K562 (cell line): ENCODE measurements at regions not wholly inside any gene's neighbourhood (a gene's known extent, or its start where the extent isn't known, plus 50 kb on each side); places are given as distances from the start of the nearest gene placed in this dataset.

ENCODE experiments used
- ATAC-seq: fragments of 200-7000 bp; cut with Tn5 transposase; 3 replicates; pipeline ENCODE4 v1.9.1; 2020; ENCODE audit warnings: moderate library complexity
- BruUV-seq: library from RNA; stranded (reverse); fragments of 400-500 nt; replicated peaks from 2 replicates; lab custom pipeline; 2021; lab: Mats Ljungman, UMichigan
- CTCF ChIA-PET: fragments of 300-600 bp; formaldehyde crosslinking; extraction: SDS; loops from one replicate; lab custom pipeline; 2021; ENCODE audit warnings: low intra/inter-chr PET ratio; lab: Yijun Ruan, JAX
- POLR2A ChIA-PET: fragments of 300-600, 350-650 bp; sonication (Branson Sonifier 250); formaldehyde crosslinking; extraction: SDS; loops from one replicate; lab custom pipeline; 2021; ENCODE audit warnings: antibody characterized with exemption, inconsistent platforms; lab: Yijun Ruan, JAX
- DNase-seq, 4 experiments: peaks; one replicate each; pipeline versions ENCODE4 v3.0.0 to v3.0.0-alpha.2; 2011 to 2018; ENCODE audit warnings: low spot score in 3 of 4, mixed read lengths in 3 of 4; ENCODE audit errors: extremely low read depth in 1 of 4
- FAIRE-seq: peaks from 2 replicates; lab custom pipeline; 2011; peaks lifted over from hg19 to GRCh38; lab: Jason Lieb, UNC
- H2AFZ ChIP-seq: 2 replicates; pipeline ENCODE4 v1.6.0; 2011; ENCODE audit warnings: low read depth, low read length, control low read depth, inconsistent platforms
- H3K27ac ChIP-seq: fragments of 200-600 bp; 3 replicates; pipeline ENCODE4 v1.8.0; 2011; ENCODE audit warnings: low read depth, mild to moderate bottlenecking, control low read depth, inconsistent platforms, low read length, moderate library complexity, mixed read lengths; ENCODE audit errors: extremely low read depth
- H3K27me3 ChIP-seq, 2 experiments: fragments of 300-600 bp in 1 of 2; 2 replicates in 1 of 2; 3 replicates in 1 of 2; pipeline versions ENCODE4 v1.6.0 to v1.8.0; 2011; ENCODE audit warnings: inconsistent platforms in 2 of 2, low read length in 2 of 2, mild to moderate bottlenecking in 1 of 2, mixed read lengths in 1 of 2, moderate library complexity in 1 of 2; ENCODE audit not compliant: control insufficient read depth in 2 of 2, insufficient read depth in 2 of 2
- H3K36me3 ChIP-seq: fragments of 300-600 bp; 3 replicates; pipeline ENCODE4 v1.8.0; 2011; ENCODE audit warnings: mild to moderate bottlenecking, low read length, inconsistent platforms; ENCODE audit not compliant: control insufficient read depth, insufficient read depth
- H3K4me1 ChIP-seq, 2 experiments: fragments of 200-600 bp in 1 of 2; replicated peaks in 1 of 2; 2 replicates in 1 of 2; 3 replicates in 1 of 2; pipeline versions ENCODE4 v1.5.1 to v1.8.0; 2011; ENCODE audit warnings: inconsistent platforms in 2 of 2, low read length in 2 of 2, mild to moderate bottlenecking in 1 of 2, mixed read lengths in 1 of 2, moderate library complexity in 1 of 2; ENCODE audit not compliant: control insufficient read depth in 2 of 2, insufficient read depth in 2 of 2
- H3K4me2 ChIP-seq: 2 replicates; pipeline ENCODE4 v1.6.1; 2011; ENCODE audit warnings: low read length, control low read depth, inconsistent platforms, mixed read lengths; ENCODE audit not compliant: insufficient read depth
- H3K4me3 ChIP-seq: fragments of 200-600 bp; sonication (generic), shearing (Covaris generic); 2 replicates; pipeline ENCODE4 v1.5.1; 2016; ENCODE audit warnings: control low read depth, inconsistent platforms
- H3K79me2 ChIP-seq: fragments of 200-600 bp; 3 replicates; pipeline ENCODE4 v1.8.0; 2011; ENCODE audit warnings: low read length, inconsistent platforms; ENCODE audit not compliant: control insufficient read depth, insufficient read depth
- H3K9ac ChIP-seq, 2 experiments: 2 replicates each; pipeline versions ENCODE4 v1.6.0 to v1.6.1; 2011; ENCODE audit warnings: low read depth in 2 of 2, low read length in 2 of 2, control low read depth in 1 of 2, inconsistent platforms in 1 of 2, mild to moderate bottlenecking in 1 of 2, mixed read lengths in 1 of 2; ENCODE audit not compliant: insufficient read depth in 1 of 2
- H3K9me1 ChIP-seq: one replicate; pipeline ENCODE4 v1.6.0; 2011; ENCODE audit warnings: inconsistent platforms, mild to moderate bottlenecking, low read length, moderate library complexity; ENCODE audit not compliant: control insufficient read depth, insufficient read depth
- H3K9me3 ChIP-seq: replicated peaks from 2 replicates; pipeline ENCODE4 v1.5.1; 2011; ENCODE audit warnings: low read depth, low read length, inconsistent platforms; ENCODE audit not compliant: control insufficient read depth, insufficient read depth
- H4K20me1 ChIP-seq: replicated peaks from 2 replicates; pipeline ENCODE4 v1.6.1; 2011; ENCODE audit warnings: low read length, inconsistent platforms, mixed read lengths; ENCODE audit not compliant: control insufficient read depth, insufficient read depth
- CEBPB ChIP-seq: fragments of 450-650 bp; IDR thresholded peaks from 2 replicates; pipeline ENCODE4 v1.6.1; 2016; ENCODE audit warnings: missing genetic modification characterization, missing compliant biosample characterization
- CEBPG ChIP-seq, 3 experiments: fragments of 200-800 bp in 1 of 3; sonication (Bioruptor generic) in 1 of 3; sonication (generic) in 1 of 3; formaldehyde crosslinking in 1 of 3; IDR thresholded peaks in 2 of 3; conservative IDR thresholded peaks in 1 of 3; 2 replicates each; pipeline versions ENCODE4 v1.6.1 to v1.8.0; 2016 to 2022; ENCODE audit warnings: missing compliant biosample characterization in 2 of 3, missing genetic modification characterization in 2 of 3, mild to moderate bottlenecking in 1 of 3, missing genetic modification reagents in 1 of 3
- DPF2 ChIP-seq: fragments of 450-650 bp; IDR thresholded peaks from 2 replicates; pipeline ENCODE4 v1.6.1; 2016
- GATAD2A ChIP-seq: fragments of 450-650 bp; IDR thresholded peaks from 2 replicates; pipeline ENCODE4 v1.6.1; 2017
- HMGN3 ChIP-seq: IDR thresholded peaks from 2 replicates; pipeline ENCODE4 v1.6.1; 2011; ENCODE audit warnings: borderline replicate concordance, low read depth, mild to moderate bottlenecking, mixed read lengths, low read length; ENCODE audit not compliant: insufficient read length; ENCODE audit errors: extremely low read depth
- KHSRP ChIP-seq: fragments of 450-650 bp; IDR thresholded peaks from 2 replicates; pipeline ENCODE4 v1.6.1; 2017
- MBD2 ChIP-seq: sonication (generic); IDR thresholded peaks from 2 replicates; pipeline ENCODE4 v1.6.1; 2016; ENCODE audit warnings: low read depth, borderline replicate concordance
- MYC ChIP-seq, 2 experiments: fragments of 250-450 bp in 1 of 2; sonication (Bioruptor Pico) in 1 of 2; IDR thresholded peaks; 2 replicates each; pipeline versions ENCODE4 v1.5.1 to v1.6.1; 2012 to 2021; ENCODE audit warnings: low read depth in 2 of 2, borderline replicate concordance in 1 of 2, improper control_type of control experiment in 1 of 2, low read length in 1 of 2, mild to moderate bottlenecking in 1 of 2, moderate library complexity in 1 of 2
- RBFOX2 ChIP-seq: fragments of 200-400 bp; formaldehyde crosslinking; IDR thresholded peaks from 2 replicates; pipeline ENCODE4 v1.6.1; 2017; ENCODE audit warnings: low read depth, mild to moderate bottlenecking, low read length, moderate library complexity
- RBM14 ChIP-seq: fragments of 200-400 bp; formaldehyde crosslinking; IDR thresholded peaks from 2 replicates; pipeline ENCODE4 v1.6.1; 2018; ENCODE audit warnings: low read depth, mild to moderate bottlenecking, low read length, moderate library complexity, borderline replicate concordance; ENCODE audit not compliant: insufficient read depth
- SMAD2 ChIP-seq: fragments of 150-350 bp; IDR thresholded peaks from 2 replicates; pipeline ENCODE4 v1.6.1; 2014; ENCODE audit warnings: low read depth, mild to moderate bottlenecking, low read length
- SP1 ChIP-seq: sonication (generic); formaldehyde crosslinking; IDR thresholded peaks from 2 replicates; pipeline ENCODE4 v1.8.1; 2022; ENCODE audit warnings: mild to moderate bottlenecking, missing genetic modification reagents
- SPI1 ChIP-seq: IDR thresholded peaks from 2 replicates; pipeline ENCODE4 v1.6.1; 2011; ENCODE audit warnings: low read depth, low read length, control low read depth, borderline replicate concordance
- ZNF699 ChIP-seq: fragments of 250-450 bp; sonication (Bioruptor Pico); IDR thresholded peaks from 2 replicates; pipeline ENCODE4 v1.8.0; 2021; ENCODE audit warnings: mild to moderate bottlenecking, moderate library complexity; ENCODE audit not compliant: insufficient replicate concordance
- WGBS: fragments of 100-300 bp; shearing (Covaris generic); methylation state at CpG from one replicate; pipeline ENCODE4 v1.1.6; 2016; ENCODE audit warnings: low coverage, mixed read lengths; ENCODE audit not compliant: insufficient coverage; ENCODE audit errors: missing lambda C conversion rate; 5-methylcytosine and 5-hydroxymethylcytosine counted together
- in situ Hi-C: fragments of 300-500 bp; cut with MboI; formaldehyde crosslinking; loops from 4 replicates; pipeline ENCODE4 v1.15.0; 2018; ENCODE audit warnings: inconsistent platforms, mixed read lengths
- intact Hi-C: fragments of 100-400 bp; cut with micrococcal nuclease; formaldehyde crosslinking; loops from 2 replicates; pipeline ENCODE4 v1.14.2; 2022
- TF ChIP-seq, protein P1 (sequence below): sonication (generic); formaldehyde crosslinking; IDR thresholded peaks from 2 replicates; pipeline ENCODE4 v1.8.0; 2022; ENCODE audit warnings: missing genetic modification reagents, mild to moderate bottlenecking, borderline replicate concordance

GRCh38 chr5:89293810-89294209 lies 410.8 kb upstream of the MEF2C start:
- Histone ChIP-seq H3K9ac (no peak overlapping the region), H4K20me1 (no peaks in the 10 kb centered on the region), H3K27ac (no peak overlapping the region), H3K9me1 (no peaks in the 10 kb centered on the region), H3K36me3 (no peaks in the 10 kb centered on the region), H3K9me3 (no peaks in the 10 kb centered on the region), H3K79me2 (no peaks in the 10 kb centered on the region), H3K4me2 (no peak overlapping the region), H3K4me3 (no peak overlapping the region), H3K27me3 (no peaks in the 10 kb centered on the region), H2AFZ (no peak overlapping the region), H3K4me1 (no peaks in the 10 kb centered on the region)
- BruUV-seq: no TSS peak
- in situ Hi-C loops: no loop called here
- DNase-seq: no peak
- CTCF ChIA-PET: no interaction called here
- intact Hi-C loops: no loop called here
- WGBS: 13% methylated on average over 2 of the region's 2 CpGs
- POLR2A ChIA-PET: no interaction called here
- no peak for FAIRE-seq
- ATAC-seq: no peak
- TF ChIP-seq CEBPB (peak; percentile 82), CEBPG (CRISPR knock-in tag; IDR thresholded peaks at IDR 0.05) (no peak), CEBPG (tag; conservative IDR thresholded peaks at IDR 0.05 in 1 of 2, IDR thresholded peaks at IDR 0.05 in 1 of 2) (peak; percentile 56 to 66), SPI1 (0 out of 2 replicates have a peak, but pooled peaks have one; percentile 23), RBFOX2 (no peak)

- H3K27ac ChIP-seq: no peak overlapping the region
- intact Hi-C loops: no loop called here
- no peaks in the 10 kb centered on the region for H3K9me3 ChIP-seq
- no peaks in the 10 kb centered on the region for H3K79me2 ChIP-seq
- in situ Hi-C loops: no loop called here
- 32% methylated on average over 2 of the region's 2 CpGs for whole genome bisulfite sequencing
- DNase-seq (no peak), ATAC-seq (no peak), FAIRE-seq (no peak)
- H3K4me1 ChIP-seq: no peaks in the 10 kb centered on the region
- no peak overlapping the region for H3K9ac ChIP-seq
- POLR2A ChIA-PET: no interaction called here
- no peak overlapping the region for H3K4me2 ChIP-seq
- no peaks in the 10 kb centered on the region for H3K9me1 ChIP-seq
- no peaks in the 10 kb centered on the region for H4K20me1 ChIP-seq
- H3K36me3 ChIP-seq: no peaks in the 10 kb centered on the region
- BruUV-seq: no TSS peak
- H3K4me3 ChIP-seq: no peak overlapping the region
- no peak overlapping the region for H2AFZ ChIP-seq
- no peaks in the 10 kb centered on the region for H3K27me3 ChIP-seq
- CTCF ChIA-PET: no interaction called here
- no peak for TF ChIP-seq MYC (IDR thresholded peaks at IDR 0.05; ENCODE audit: low read depth, low read length)
- TF ChIP-seq MYC (CRISPR knock-in tag; IDR thresholded peaks at IDR 0.05; ENCODE audit: borderline replicate concordance, low read depth): no peak
- TF ChIP-seq HMGN3: no peak
- TF ChIP-seq, protein P1, sequence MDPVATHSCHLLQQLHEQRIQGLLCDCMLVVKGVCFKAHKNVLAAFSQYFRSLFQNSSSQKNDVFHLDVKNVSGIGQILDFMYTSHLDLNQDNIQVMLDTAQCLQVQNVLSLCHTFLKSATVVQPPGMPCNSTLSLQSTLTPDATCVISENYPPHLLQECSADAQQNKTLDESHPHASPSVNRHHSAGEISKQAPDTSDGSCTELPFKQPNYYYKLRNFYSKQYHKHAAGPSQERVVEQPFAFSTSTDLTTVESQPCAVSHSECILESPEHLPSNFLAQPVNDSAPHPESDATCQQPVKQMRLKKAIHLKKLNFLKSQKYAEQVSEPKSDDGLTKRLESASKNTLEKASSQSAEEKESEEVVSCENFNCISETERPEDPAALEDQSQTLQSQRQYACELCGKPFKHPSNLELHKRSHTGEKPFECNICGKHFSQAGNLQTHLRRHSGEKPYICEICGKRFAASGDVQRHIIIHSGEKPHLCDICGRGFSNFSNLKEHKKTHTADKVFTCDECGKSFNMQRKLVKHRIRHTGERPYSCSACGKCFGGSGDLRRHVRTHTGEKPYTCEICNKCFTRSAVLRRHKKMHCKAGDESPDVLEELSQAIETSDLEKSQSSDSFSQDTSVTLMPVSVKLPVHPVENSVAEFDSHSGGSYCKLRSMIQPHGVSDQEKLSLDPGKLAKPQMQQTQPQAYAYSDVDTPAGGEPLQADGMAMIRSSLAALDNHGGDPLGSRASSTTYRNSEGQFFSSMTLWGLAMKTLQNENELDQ (CRISPR knock-in tag): no peak
- TF ChIP-seq RBM14: no peak
- TF ChIP-seq KHSRP: no peak
- no peak for TF ChIP-seq ZNF699
- TF ChIP-seq MBD2: no peak
- TF ChIP-seq SP1: no peak
- TF ChIP-seq GATAD2A: no peak
- no peak for TF ChIP-seq SMAD2
- no peak for TF ChIP-seq DPF2
These were observed 409.5 kb upstream of the MEF2C start for GRCh38 chr5:89292487-89292886.
